WTC11 (cell line): ENCODE measurements at regions not wholly inside any gene's neighbourhood (a gene's known extent, or its start where the extent isn't known, plus 50 kb on each side); places are given as distances from the start of the nearest gene placed in this dataset.

ENCODE experiments used
- ATAC-seq: fragments of 200-7000 bp; cut with Tn5 transposase; 2 replicates; pipeline ENCODE4 v1.10.0; 2021; ENCODE audit warnings: mild to moderate bottlenecking, moderate library complexity
- CTCF ChIA-PET: fragments of 300-600 bp; sonication (Branson Sonifier 250); formaldehyde crosslinking; loops from one replicate; lab custom pipeline; 2021; ENCODE audit warnings: antibody characterized with exemption; lab: Charles Lee
- POLR2A ChIA-PET: fragments of 350-600 bp; sonication (Branson Sonifier 250); formaldehyde crosslinking; loops from one replicate; lab custom pipeline; 2021; ENCODE audit warnings: antibody characterized with exemption; lab: Charles Lee
- DNase-seq: peaks from one replicate; pipeline ENCODE4 v3.0.0; 2021; ENCODE audit warnings: low spot score
- H3K27ac Mint-ChIP-seq: 2 replicates; pipeline ENCODE4 v1.8.0; 2021; ENCODE audit warnings: mixed read lengths
- H3K27me3 Mint-ChIP-seq: 2 replicates; pipeline ENCODE4 v1.8.0; 2021; ENCODE audit warnings: low read depth, mild to moderate bottlenecking, moderate library complexity, mixed read lengths
- H3K36me3 Mint-ChIP-seq: 2 replicates; pipeline ENCODE4 v1.8.0; 2021; ENCODE audit warnings: mixed read lengths
- H3K4me1 Mint-ChIP-seq: 2 replicates; pipeline ENCODE4 v1.8.0; 2022; ENCODE audit warnings: mixed read lengths
- H3K4me3 Mint-ChIP-seq: 2 replicates; pipeline ENCODE4 v1.8.0; 2021; ENCODE audit warnings: mild to moderate bottlenecking, moderate library complexity, mixed read lengths
- H3K9me3 Mint-ChIP-seq: 2 replicates; pipeline ENCODE4 v1.8.0; 2021; ENCODE audit warnings: mixed read lengths
- AFF4 ChIP-seq: sonication (generic); formaldehyde crosslinking; IDR thresholded peaks from 2 replicates; pipeline ENCODE4 v1.8.1; 2023; ENCODE audit warnings: mild to moderate bottlenecking, missing genetic modification reagents, borderline replicate concordance
- CBFB ChIP-seq: sonication (generic); formaldehyde crosslinking; IDR thresholded peaks from 2 replicates; pipeline ENCODE4 v1.8.1; 2022; ENCODE audit warnings: mild to moderate bottlenecking, low read depth, missing genetic modification reagents
- CDX4 ChIP-seq: fragments of 250-450 bp; sonication (Bioruptor Pico); IDR thresholded peaks from 2 replicates; pipeline ENCODE4 v1.9.0; 2021; ENCODE audit warnings: moderate library complexity, mild to moderate bottlenecking, inconsistent platforms, borderline replicate concordance
- ELF4 ChIP-seq: sonication (generic); formaldehyde crosslinking; IDR thresholded peaks from 2 replicates; pipeline ENCODE4 v1.8.1; 2022; ENCODE audit warnings: low read depth, mild to moderate bottlenecking, moderate library complexity, missing genetic modification reagents
- ERG ChIP-seq: fragments of 250-450 bp; sonication (Bioruptor Pico); IDR thresholded peaks from 2 replicates; pipeline ENCODE4 v1.8.0; 2021; ENCODE audit warnings: mild to moderate bottlenecking
- ETV6 ChIP-seq: sonication (generic); formaldehyde crosslinking; IDR thresholded peaks from 2 replicates; pipeline ENCODE4 v1.8.1; 2022; ENCODE audit warnings: mild to moderate bottlenecking, missing genetic modification reagents
- JUN ChIP-seq: sonication (generic); formaldehyde crosslinking; IDR thresholded peaks from 2 replicates; pipeline ENCODE4 v1.8.0; 2023; ENCODE audit warnings: mild to moderate bottlenecking, missing genetic modification reagents
- KAT7 ChIP-seq: sonication (generic); formaldehyde crosslinking; IDR thresholded peaks from 2 replicates; pipeline ENCODE4 v1.8.1; 2023; ENCODE audit warnings: missing genetic modification reagents, mild to moderate bottlenecking, borderline replicate concordance
- MYBL2 ChIP-seq: sonication (generic); formaldehyde crosslinking; IDR thresholded peaks from 2 replicates; pipeline ENCODE4 v1.8.1; 2023; ENCODE audit warnings: mild to moderate bottlenecking, moderate library complexity, missing genetic modification reagents
- NR1H2 ChIP-seq: sonication (generic); formaldehyde crosslinking; IDR thresholded peaks from 2 replicates; pipeline ENCODE4 v1.9.0; 2021; ENCODE audit warnings: mild to moderate bottlenecking, moderate library complexity, missing genetic modification reagents
- PREB ChIP-seq: sonication (generic); formaldehyde crosslinking; IDR thresholded peaks from 2 replicates; pipeline ENCODE4 v1.8.1; 2022; ENCODE audit warnings: mild to moderate bottlenecking, missing genetic modification reagents, moderate library complexity, borderline replicate concordance
- PRRX2 ChIP-seq: fragments of 250-450 bp; sonication (Bioruptor Pico); IDR thresholded peaks from 2 replicates; pipeline ENCODE4 v1.8.0; 2021; ENCODE audit warnings: mild to moderate bottlenecking
- RORB ChIP-seq: fragments of 250-450 bp; sonication (Bioruptor Pico); IDR thresholded peaks from 2 replicates; pipeline ENCODE4 v1.9.0; 2021; ENCODE audit warnings: mild to moderate bottlenecking
- SMAD3 ChIP-seq: sonication (generic); formaldehyde crosslinking; IDR thresholded peaks from 2 replicates; pipeline ENCODE4 v1.8.0; 2022; ENCODE audit warnings: missing genetic modification reagents, mild to moderate bottlenecking, borderline replicate concordance
- TEAD1 ChIP-seq: sonication (generic); formaldehyde crosslinking; IDR thresholded peaks from 2 replicates; pipeline ENCODE4 v1.8.0; 2022; ENCODE audit warnings: mild to moderate bottlenecking, missing genetic modification reagents
- TEAD4 ChIP-seq: sonication (generic); formaldehyde crosslinking; IDR thresholded peaks from 2 replicates; pipeline ENCODE4 v1.8.0; 2022; ENCODE audit warnings: mild to moderate bottlenecking, missing genetic modification reagents
- ZBTB21 ChIP-seq: sonication (generic); formaldehyde crosslinking; IDR thresholded peaks from 2 replicates; pipeline ENCODE4 v1.8.1; 2023; ENCODE audit warnings: mild to moderate bottlenecking, missing genetic modification reagents, borderline replicate concordance
- ZNF121 ChIP-seq: sonication (generic); formaldehyde crosslinking; IDR thresholded peaks from 2 replicates; pipeline ENCODE4 v1.8.0; 2023; ENCODE audit warnings: missing genetic modification reagents
- ZNF317 ChIP-seq: sonication (generic); formaldehyde crosslinking; IDR thresholded peaks from 2 replicates; pipeline ENCODE4 v1.8.1; 2023; ENCODE audit warnings: low read depth, mild to moderate bottlenecking, moderate library complexity, missing genetic modification reagents, borderline replicate concordance
- TF ChIP-seq, protein P1 (sequence below): sonication (generic); formaldehyde crosslinking; IDR thresholded peaks from 2 replicates; pipeline ENCODE4 v1.8.0; 2023; ENCODE audit warnings: missing genetic modification reagents, mild to moderate bottlenecking, borderline replicate concordance
- TF ChIP-seq, protein P2 (sequence below): sonication (generic); formaldehyde crosslinking; IDR thresholded peaks from 2 replicates; pipeline ENCODE4 v1.8.0; 2022; ENCODE audit warnings: mild to moderate bottlenecking, missing genetic modification reagents
- TF ChIP-seq, protein P3 (sequence below): sonication (generic); formaldehyde crosslinking; IDR thresholded peaks from 2 replicates; pipeline ENCODE4 v1.8.1; 2022; ENCODE audit warnings: mild to moderate bottlenecking, moderate library complexity, missing genetic modification reagents

DNA sequence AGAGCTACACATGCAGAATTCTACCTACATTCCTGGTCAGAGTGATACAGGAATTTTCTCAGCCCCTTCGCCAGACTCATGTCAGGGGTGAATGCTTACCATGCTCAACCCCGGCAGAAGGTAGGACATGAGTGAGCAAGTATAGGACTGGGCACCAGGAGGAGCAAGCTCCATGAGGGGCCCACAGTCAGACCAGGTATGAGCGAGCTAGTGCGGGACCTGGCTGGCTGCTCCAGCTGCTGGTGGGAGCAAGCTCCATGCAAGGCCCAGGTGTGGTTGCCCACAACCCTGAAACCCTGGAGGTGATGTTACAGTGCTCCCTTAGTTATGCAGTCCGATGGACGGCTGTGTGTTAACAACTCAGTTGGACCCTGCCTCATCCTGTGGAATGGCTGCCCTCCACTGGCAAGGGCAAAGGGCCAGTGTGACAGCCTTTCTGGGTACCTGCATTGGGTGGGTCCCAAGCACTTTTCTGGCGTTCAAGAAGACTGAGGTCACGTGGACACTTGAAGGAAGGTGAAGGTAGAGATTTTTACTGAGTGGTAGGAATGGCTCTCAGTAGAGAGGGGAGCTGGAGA is 503.5 kb upstream of the CITED2 start:
- TF ChIP-seq KAT7 (CRISPR knock-in tag) (no peak), ERG (no peak), CDX4 (CRISPR knock-in tag) (no peak), PRRX2 (CRISPR knock-in tag) (no peak), MYBL2 (CRISPR knock-in tag) (no peak), RORB (no peak), ELF4 (no peak), ZNF317 (CRISPR knock-in tag) (no peak), ZBTB21 (no peak), PREB (CRISPR knock-in tag) (no peak), SMAD3 (no peak)
- TF ChIP-seq, protein P1, sequence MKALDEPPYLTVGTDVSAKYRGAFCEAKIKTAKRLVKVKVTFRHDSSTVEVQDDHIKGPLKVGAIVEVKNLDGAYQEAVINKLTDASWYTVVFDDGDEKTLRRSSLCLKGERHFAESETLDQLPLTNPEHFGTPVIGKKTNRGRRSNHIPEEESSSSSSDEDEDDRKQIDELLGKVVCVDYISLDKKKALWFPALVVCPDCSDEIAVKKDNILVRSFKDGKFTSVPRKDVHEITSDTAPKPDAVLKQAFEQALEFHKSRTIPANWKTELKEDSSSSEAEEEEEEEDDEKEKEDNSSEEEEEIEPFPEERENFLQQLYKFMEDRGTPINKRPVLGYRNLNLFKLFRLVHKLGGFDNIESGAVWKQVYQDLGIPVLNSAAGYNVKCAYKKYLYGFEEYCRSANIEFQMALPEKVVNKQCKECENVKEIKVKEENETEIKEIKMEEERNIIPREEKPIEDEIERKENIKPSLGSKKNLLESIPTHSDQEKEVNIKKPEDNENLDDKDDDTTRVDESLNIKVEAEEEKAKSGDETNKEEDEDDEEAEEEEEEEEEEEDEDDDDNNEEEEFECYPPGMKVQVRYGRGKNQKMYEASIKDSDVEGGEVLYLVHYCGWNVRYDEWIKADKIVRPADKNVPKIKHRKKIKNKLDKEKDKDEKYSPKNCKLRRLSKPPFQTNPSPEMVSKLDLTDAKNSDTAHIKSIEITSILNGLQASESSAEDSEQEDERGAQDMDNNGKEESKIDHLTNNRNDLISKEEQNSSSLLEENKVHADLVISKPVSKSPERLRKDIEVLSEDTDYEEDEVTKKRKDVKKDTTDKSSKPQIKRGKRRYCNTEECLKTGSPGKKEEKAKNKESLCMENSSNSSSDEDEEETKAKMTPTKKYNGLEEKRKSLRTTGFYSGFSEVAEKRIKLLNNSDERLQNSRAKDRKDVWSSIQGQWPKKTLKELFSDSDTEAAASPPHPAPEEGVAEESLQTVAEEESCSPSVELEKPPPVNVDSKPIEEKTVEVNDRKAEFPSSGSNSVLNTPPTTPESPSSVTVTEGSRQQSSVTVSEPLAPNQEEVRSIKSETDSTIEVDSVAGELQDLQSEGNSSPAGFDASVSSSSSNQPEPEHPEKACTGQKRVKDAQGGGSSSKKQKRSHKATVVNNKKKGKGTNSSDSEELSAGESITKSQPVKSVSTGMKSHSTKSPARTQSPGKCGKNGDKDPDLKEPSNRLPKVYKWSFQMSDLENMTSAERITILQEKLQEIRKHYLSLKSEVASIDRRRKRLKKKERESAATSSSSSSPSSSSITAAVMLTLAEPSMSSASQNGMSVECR (CRISPR knock-in tag): no peak
- TF ChIP-seq, protein P2, sequence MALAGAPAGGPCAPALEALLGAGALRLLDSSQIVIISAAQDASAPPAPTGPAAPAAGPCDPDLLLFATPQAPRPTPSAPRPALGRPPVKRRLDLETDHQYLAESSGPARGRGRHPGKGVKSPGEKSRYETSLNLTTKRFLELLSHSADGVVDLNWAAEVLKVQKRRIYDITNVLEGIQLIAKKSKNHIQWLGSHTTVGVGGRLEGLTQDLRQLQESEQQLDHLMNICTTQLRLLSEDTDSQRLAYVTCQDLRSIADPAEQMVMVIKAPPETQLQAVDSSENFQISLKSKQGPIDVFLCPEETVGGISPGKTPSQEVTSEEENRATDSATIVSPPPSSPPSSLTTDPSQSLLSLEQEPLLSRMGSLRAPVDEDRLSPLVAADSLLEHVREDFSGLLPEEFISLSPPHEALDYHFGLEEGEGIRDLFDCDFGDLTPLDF (CRISPR knock-in tag): no peak
- Mint-ChIP-seq H3K27me3 (no peaks in the 10 kb centered on the region), H3K9me3 (0 out of 2 replicates have a peak, but pooled peaks cover 3% of the 10 kb centered on the region), H3K36me3 (no peaks in the 10 kb centered on the region), H3K27ac (no peak overlapping the region; the same call in 1 of the 2 replicates), H3K4me3 (no peak overlapping the region), H3K4me1 (peaks cover 27% of the 10 kb centered on the region)
- CTCF ChIA-PET: no interaction called here
- POLR2A ChIA-PET: no interaction called here
- DNase-seq (peak; percentile 13), ATAC-seq (peak; percentile 36; the same call in 1 of the 2 replicates)

- ATAC-seq: no peak
- Mint-ChIP-seq H3K27me3 (no peaks in the 10 kb centered on the region), H3K27ac (no peak overlapping the region), H3K36me3 (no peaks in the 10 kb centered on the region), H3K9me3 (no peaks in the 10 kb centered on the region), H3K4me3 (no peak overlapping the region), H3K4me1 (peaks cover 22% of the 10 kb centered on the region)
- ChIA-PET CTCF (no interaction called here), POLR2A (no interaction called here)
- no peak for DNase-seq
- TF ChIP-seq ETV6 (no peak), CDX4 (CRISPR knock-in tag) (no peak), JUN (no peak), CBFB (CRISPR knock-in tag) (no peak), NR1H2 (CRISPR knock-in tag) (no peak), AFF4 (CRISPR knock-in tag) (no peak), TEAD1 (CRISPR knock-in tag) (no peak), ZNF121 (CRISPR knock-in tag) (no peak), ZNF317 (CRISPR knock-in tag) (no peak), TEAD4 (CRISPR knock-in tag) (no peak)
- TF ChIP-seq, protein P3, sequence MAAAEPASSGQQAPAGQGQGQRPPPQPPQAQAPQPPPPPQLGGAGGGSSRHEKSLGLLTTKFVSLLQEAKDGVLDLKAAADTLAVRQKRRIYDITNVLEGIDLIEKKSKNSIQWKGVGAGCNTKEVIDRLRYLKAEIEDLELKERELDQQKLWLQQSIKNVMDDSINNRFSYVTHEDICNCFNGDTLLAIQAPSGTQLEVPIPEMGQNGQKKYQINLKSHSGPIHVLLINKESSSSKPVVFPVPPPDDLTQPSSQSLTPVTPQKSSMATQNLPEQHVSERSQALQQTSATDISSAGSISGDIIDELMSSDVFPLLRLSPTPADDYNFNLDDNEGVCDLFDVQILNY: no peak
Observed at GRCh38 chr6:139872665-139873064, 498.2 kb upstream of the CITED2 start.
